ENCODE measurements at regions not wholly inside any gene's neighbourhood (a gene's known extent, or its start where the extent isn't known, plus 50 kb on each side); places are given as distances from the start of the nearest gene placed in this dataset.

DNA sequence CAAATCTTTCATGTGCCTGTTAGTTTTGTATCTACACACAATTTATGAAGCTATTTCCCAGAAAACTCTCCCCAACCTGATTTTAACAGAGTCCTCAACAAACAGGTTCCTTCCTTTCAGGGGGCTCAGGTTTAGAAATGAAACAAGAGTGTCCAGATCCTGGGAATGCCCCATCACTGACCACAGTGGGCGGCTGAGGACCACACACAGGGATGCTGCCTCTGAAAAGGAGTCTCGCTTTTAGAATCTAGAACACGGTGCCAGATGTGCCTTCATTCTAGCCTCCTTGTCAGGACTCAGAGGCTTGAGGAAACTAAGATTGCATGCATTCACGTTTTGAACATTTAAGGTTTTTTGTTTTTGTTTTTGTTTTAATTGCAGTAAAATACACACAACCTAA, 115.0 kb downstream of the FOXB1 start:
- ATAC-seq = no peak
- Histone ChIP-seq H3K27me3 (replicated peaks in 1 of 2; ENCODE audit: control insufficient read depth in 2 of 2, insufficient read depth in 2 of 2, low read length in 1 of 2) (no peaks in the 10 kb centered on the region), H3K9me3 (replicated peaks; ENCODE audit: control insufficient read depth, insufficient read depth, low read length) (no peaks in the 10 kb centered on the region), H3K9ac (ENCODE audit: control insufficient read depth, insufficient read depth, low read length) (no peak overlapping the region), H3K4me1 (ENCODE audit: control insufficient read depth, insufficient read depth, low read length) (peaks cover 13% of the 10 kb centered on the region), H2AFZ (ENCODE audit: control insufficient read depth, low read depth, low read length) (no peak overlapping the region), H4K20me1 (ENCODE audit: control insufficient read depth, insufficient read depth) (no peaks in the 10 kb centered on the region), H3K4me2 (ENCODE audit: control insufficient read depth, insufficient read depth) (no peak overlapping the region), H3K79me2 (ENCODE audit: control insufficient read depth, insufficient read depth, low read length) (no peaks in the 10 kb centered on the region), H3K36me3 (ENCODE audit: control insufficient read depth in 2 of 2, insufficient read depth in 2 of 2, low read length in 1 of 2) (no peaks in the 10 kb centered on the region), H3K27ac (ENCODE audit: control insufficient read depth, insufficient read depth) (no peak overlapping the region), H3K4me3 (no peak overlapping the region)
- no peak for DNase-seq (ENCODE audit: low read depth, low spot score)
- intact Hi-C loops (cut with micrococcal nuclease; ENCODE audit: unreplicated experiment) (no loop called here), in situ Hi-C loops (cut with MboI) (no loop called here)
- CTCF ChIA-PET = no interaction called here
- BruUV-seq (replicated peaks) = no TSS peak
- SMC1A ChIA-PET (ENCODE audit: uncharacterized antibody, unreplicated experiment) = interaction anchor here (0.9 kb wide), 1 partner anchor 208 kb away, joined by 3 read pairs; no protein-coding TSS in a partner anchor
- RAD21 ChIA-PET (ENCODE audit: unreplicated experiment) = no interaction called here
- WGBS (ENCODE audit: insufficient coverage, insufficient replicate concordance, low lambda C conversion rate, missing lambda C conversion rate) = 46% methylated on average over 4 of the region's 4 CpGs
- TF ChIP-seq PAX8 (IDR thresholded peaks at IDR 0.05) (no peak), ZNF207 (IDR thresholded peaks at IDR 0.05; ENCODE audit: borderline replicate concordance) (no peak), POLR2A (IDR thresholded peaks at IDR 0.05; ENCODE audit: low read depth, low read length) (no peak), CREB1 (IDR thresholded peaks at IDR 0.05; ENCODE audit: low read depth) (no peak), TCF7 (IDR thresholded peaks at IDR 0.05; ENCODE audit: borderline replicate concordance) (no peak), ZNF274 (IDR thresholded peaks at IDR 0.05; ENCODE audit: insufficient read depth, insufficient read length) (no peak), BCL11A (IDR thresholded peaks at IDR 0.05; ENCODE audit: low read depth, low read length) (no peak), SREBF1 (IDR thresholded peaks at IDR 0.05; ENCODE audit: low read length) (no peak), HDGF (IDR thresholded peaks at IDR 0.05) (no peak), FOXM1 (IDR thresholded peaks at IDR 0.05; ENCODE audit: low read depth, low read length) (no peak), CEBPB (IDR thresholded peaks at IDR 0.05; ENCODE audit: borderline replicate concordance in 1 of 2, low read depth in 2 of 2, low read length in 2 of 2) (no peak), BHLHE40 (IDR thresholded peaks at IDR 0.05; ENCODE audit: borderline replicate concordance in 1 of 2, low read depth in 2 of 2, low read length in 1 of 2) (no peak), RAD51 (IDR thresholded peaks at IDR 0.05) (no peak), CHD4 (IDR thresholded peaks at IDR 0.05) (no peak)
- TF ChIP-seq, protein P1, sequence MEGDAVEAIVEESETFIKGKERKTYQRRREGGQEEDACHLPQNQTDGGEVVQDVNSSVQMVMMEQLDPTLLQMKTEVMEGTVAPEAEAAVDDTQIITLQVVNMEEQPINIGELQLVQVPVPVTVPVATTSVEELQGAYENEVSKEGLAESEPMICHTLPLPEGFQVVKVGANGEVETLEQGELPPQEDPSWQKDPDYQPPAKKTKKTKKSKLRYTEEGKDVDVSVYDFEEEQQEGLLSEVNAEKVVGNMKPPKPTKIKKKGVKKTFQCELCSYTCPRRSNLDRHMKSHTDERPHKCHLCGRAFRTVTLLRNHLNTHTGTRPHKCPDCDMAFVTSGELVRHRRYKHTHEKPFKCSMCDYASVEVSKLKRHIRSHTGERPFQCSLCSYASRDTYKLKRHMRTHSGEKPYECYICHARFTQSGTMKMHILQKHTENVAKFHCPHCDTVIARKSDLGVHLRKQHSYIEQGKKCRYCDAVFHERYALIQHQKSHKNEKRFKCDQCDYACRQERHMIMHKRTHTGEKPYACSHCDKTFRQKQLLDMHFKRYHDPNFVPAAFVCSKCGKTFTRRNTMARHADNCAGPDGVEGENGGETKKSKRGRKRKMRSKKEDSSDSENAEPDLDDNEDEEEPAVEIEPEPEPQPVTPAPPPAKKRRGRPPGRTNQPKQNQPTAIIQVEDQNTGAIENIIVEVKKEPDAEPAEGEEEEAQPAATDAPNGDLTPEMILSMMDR (IDR thresholded peaks at IDR 0.05 in 2 of 3, conservative IDR thresholded peaks at IDR 0.05 in 1 of 3; ENCODE audit: control insufficient read depth in 2 of 3, extremely low read depth in 1 of 3, insufficient read depth in 1 of 3, low read depth in 3 of 3, low read length in 3 of 3) = no peak
- TF ChIP-seq, protein P2, sequence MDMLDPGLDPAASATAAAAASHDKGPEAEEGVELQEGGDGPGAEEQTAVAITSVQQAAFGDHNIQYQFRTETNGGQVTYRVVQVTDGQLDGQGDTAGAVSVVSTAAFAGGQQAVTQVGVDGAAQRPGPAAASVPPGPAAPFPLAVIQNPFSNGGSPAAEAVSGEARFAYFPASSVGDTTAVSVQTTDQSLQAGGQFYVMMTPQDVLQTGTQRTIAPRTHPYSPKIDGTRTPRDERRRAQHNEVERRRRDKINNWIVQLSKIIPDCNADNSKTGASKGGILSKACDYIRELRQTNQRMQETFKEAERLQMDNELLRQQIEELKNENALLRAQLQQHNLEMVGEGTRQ (IDR thresholded peaks at IDR 0.05; ENCODE audit: borderline replicate concordance, low read depth, low read length) = no peak
- no peak for FAIRE-seq
- POLR2A ChIA-PET = no interaction called here

Measured in GM12878 (cell line).